ENCODE measurements at regions not wholly inside any gene's neighbourhood (a gene's known extent, or its start where the extent isn't known, plus 50 kb on each side); places are given as distances from the start of the nearest gene placed in this dataset.
"Not testable (repeated sequence)": the region's sequence is repeated elsewhere in the genome, so short reads cannot be mapped to it uniquely, and the experiment has no call there.

- DNase-seq (ENCODE audit: low spot score) (no peak), ATAC-seq (no peak)
- intact Hi-C loops (cut with DNase I) = no loop called here
These were observed 84.0 kb downstream of the NSUN2 start for GRCh38 chr5:6548756-6549285.

GRCh38 chr5:6547926-6548519 lies 84.8 kb downstream of the NSUN2 start:
- intact Hi-C loops (cut with DNase I); DNase-seq (ENCODE audit: low spot score); ATAC-seq: not testable (repeated sequence)

- intact Hi-C loops (cut with DNase I) = no loop called here
- no peak for DNase-seq (ENCODE audit: low spot score)
- ATAC-seq = no peak
These were observed 85.3 kb downstream of the NSUN2 start for GRCh38 chr5:6547498-6547897.

GRCh38 chr5:6545770-6546690 lies 86.8 kb downstream of the NSUN2 start:
- intact Hi-C loops (cut with DNase I) = no loop called here
- no peak for ATAC-seq

GRCh38 chr5:6545036-6545693 lies 87.7 kb downstream of the NSUN2 start:
- intact Hi-C loops (cut with DNase I) = no loop called here
- DNase-seq (ENCODE audit: low spot score) (no peak), ATAC-seq (peak; percentile 35)

More at GRCh38 chr5:6545770-6546690, 86.8 kb downstream of the NSUN2 start:
- DNase-seq (ENCODE audit: low spot score) = no peak

- no peak for ATAC-seq
- no peak for DNase-seq (ENCODE audit: low spot score)
- intact Hi-C loops (cut with DNase I) = no loop called here
These were observed 88.3 kb downstream of the NSUN2 start for GRCh38 chr5:6544561-6544935.

All from sciatic nerve (tissue), 2 donors.